ENCODE measurements at regions not wholly inside any gene's neighbourhood (a gene's known extent, or its start where the extent isn't known, plus 50 kb on each side); places are given as distances from the start of the nearest gene placed in this dataset.

- TF ChIP-seq, protein P1, sequence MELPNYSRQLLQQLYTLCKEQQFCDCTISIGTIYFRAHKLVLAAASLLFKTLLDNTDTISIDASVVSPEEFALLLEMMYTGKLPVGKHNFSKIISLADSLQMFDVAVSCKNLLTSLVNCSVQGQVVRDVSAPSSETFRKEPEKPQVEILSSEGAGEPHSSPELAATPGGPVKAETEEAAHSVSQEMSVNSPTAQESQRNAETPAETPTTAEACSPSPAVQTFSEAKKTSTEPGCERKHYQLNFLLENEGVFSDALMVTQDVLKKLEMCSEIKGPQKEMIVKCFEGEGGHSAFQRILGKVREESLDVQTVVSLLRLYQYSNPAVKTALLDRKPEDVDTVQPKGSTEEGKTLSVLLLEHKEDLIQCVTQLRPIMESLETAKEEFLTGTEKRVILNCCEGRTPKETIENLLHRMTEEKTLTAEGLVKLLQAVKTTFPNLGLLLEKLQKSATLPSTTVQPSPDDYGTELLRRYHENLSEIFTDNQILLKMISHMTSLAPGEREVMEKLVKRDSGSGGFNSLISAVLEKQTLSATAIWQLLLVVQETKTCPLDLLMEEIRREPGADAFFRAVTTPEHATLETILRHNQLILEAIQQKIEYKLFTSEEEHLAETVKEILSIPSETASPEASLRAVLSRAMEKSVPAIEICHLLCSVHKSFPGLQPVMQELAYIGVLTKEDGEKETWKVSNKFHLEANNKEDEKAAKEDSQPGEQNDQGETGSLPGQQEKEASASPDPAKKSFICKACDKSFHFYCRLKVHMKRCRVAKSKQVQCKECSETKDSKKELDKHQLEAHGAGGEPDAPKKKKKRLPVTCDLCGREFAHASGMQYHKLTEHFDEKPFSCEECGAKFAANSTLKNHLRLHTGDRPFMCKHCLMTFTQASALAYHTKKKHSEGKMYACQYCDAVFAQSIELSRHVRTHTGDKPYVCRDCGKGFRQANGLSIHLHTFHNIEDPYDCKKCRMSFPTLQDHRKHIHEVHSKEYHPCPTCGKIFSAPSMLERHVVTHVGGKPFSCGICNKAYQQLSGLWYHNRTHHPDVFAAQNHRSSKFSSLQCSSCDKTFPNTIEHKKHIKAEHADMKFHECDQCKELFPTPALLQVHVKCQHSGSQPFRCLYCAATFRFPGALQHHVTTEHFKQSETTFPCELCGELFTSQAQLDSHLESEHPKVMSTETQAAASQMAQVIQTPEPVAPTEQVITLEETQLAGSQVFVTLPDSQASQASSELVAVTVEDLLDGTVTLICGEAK (IDR thresholded peaks at IDR 0.05), result no peak
- TF ChIP-seq, protein P1 (CRISPR knock-in tag; IDR thresholded peaks at IDR 0.05), result no peak
- TF ChIP-seq XRCC4 (IDR thresholded peaks at IDR 0.05; ENCODE audit: extremely low read depth, insufficient read depth, insufficient read length) (no peak), RCOR1 (IDR thresholded peaks at IDR 0.05; ENCODE audit: borderline replicate concordance in 1 of 2, low read depth in 2 of 2, low read length in 2 of 2) (peak in 1 of 2 experiments; percentile 74; a peak in 2 of 4 replicates), ZNF511 (CRISPR knock-in tag; IDR thresholded peaks at IDR 0.05) (peak; percentile 52; the same call in 1 of the 2 replicates), YY1 (IDR thresholded peaks at IDR 0.05; ENCODE audit: borderline replicate concordance in 1 of 3, control insufficient read depth in 1 of 3, extremely low read depth in 1 of 3, insufficient read depth in 3 of 3, insufficient read length in 1 of 3, insufficient replicate concordance in 2 of 3, low read depth in 1 of 3, low read length in 2 of 3) (peak in 1 of 3 experiments; percentile 62), ZNF280B (CRISPR knock-in tag; IDR thresholded peaks at IDR 0.05) (no peak), ZSCAN29 (IDR thresholded peaks at IDR 0.05) (no peak), TCF7L2 (IDR thresholded peaks at IDR 0.05; ENCODE audit: low read depth, low read length) (no peak)
- TF ChIP-seq, protein P2, sequence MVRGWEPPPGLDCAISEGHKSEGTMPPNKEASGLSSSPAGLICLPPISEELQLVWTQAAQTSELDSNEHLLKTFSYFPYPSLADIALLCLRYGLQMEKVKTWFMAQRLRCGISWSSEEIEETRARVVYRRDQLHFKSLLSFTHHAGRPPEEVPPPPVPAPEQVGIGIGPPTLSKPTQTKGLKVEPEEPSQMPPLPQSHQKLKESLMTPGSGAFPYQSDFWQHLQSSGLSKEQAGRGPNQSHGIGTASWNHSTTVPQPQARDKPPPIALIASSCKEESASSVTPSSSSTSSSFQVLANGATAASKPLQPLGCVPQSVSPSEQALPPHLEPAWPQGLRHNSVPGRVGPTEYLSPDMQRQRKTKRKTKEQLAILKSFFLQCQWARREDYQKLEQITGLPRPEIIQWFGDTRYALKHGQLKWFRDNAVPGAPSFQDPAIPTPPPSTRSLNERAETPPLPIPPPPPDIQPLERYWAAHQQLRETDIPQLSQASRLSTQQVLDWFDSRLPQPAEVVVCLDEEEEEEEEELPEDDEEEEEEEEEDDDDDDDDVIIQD (CRISPR knock-in tag; IDR thresholded peaks at IDR 0.05), result no peak
- TF ChIP-seq, protein P3, sequence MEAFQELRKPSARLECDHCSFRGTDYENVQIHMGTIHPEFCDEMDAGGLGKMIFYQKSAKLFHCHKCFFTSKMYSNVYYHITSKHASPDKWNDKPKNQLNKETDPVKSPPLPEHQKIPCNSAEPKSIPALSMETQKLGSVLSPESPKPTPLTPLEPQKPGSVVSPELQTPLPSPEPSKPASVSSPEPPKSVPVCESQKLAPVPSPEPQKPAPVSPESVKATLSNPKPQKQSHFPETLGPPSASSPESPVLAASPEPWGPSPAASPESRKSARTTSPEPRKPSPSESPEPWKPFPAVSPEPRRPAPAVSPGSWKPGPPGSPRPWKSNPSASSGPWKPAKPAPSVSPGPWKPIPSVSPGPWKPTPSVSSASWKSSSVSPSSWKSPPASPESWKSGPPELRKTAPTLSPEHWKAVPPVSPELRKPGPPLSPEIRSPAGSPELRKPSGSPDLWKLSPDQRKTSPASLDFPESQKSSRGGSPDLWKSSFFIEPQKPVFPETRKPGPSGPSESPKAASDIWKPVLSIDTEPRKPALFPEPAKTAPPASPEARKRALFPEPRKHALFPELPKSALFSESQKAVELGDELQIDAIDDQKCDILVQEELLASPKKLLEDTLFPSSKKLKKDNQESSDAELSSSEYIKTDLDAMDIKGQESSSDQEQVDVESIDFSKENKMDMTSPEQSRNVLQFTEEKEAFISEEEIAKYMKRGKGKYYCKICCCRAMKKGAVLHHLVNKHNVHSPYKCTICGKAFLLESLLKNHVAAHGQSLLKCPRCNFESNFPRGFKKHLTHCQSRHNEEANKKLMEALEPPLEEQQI (IDR thresholded peaks at IDR 0.05), result 0 out of 2 replicates have a peak, but pooled peaks have one; percentile 28
Measured at GRCh38 chr20:63082308-63082938, 75.7 kb upstream of the BHLHE23 start (continued).

All from K562 (cell line).